H1 (cell line): ENCODE measurements at regions not wholly inside any gene's neighbourhood (a gene's known extent, or its start where the extent isn't known, plus 50 kb on each side); places are given as distances from the start of the nearest gene placed in this dataset.
A peak's percentile ranks its signal among the peaks of the same experiment; 100 is the strongest.

Experiments used
- CTCF ChIA-PET: fragments of 300-600 bp; sonication (Branson Sonifier 250); formaldehyde crosslinking; loops from one replicate; lab custom pipeline; 2021; ENCODE audit not compliant: partially characterized antibody; lab: Charles Lee
- POLR2A ChIA-PET: fragments of 300-600 bp; sonication (Branson Sonifier 250); formaldehyde crosslinking; loops from one replicate; lab custom pipeline; 2021; ENCODE audit warnings: inconsistent platforms; ENCODE audit not compliant: partially characterized antibody; lab: Charles Lee
- DNase-seq, 2 experiments: peaks; one replicate each; pipeline versions ENCODE4 v3.0.0 to v3.0.0-alpha.2; 2010 to 2022; ENCODE audit warnings: low spot score in 2 of 2, low read depth in 1 of 2, mixed read lengths in 1 of 2
- FAIRE-seq: peaks from 2 replicates; lab custom pipeline; 2011; peaks lifted over from hg19 to GRCh38; lab: Jason Lieb, UNC
- H2AFZ ChIP-seq: 2 replicates; pipeline ENCODE4 v1.8.1; 2012; ENCODE audit warnings: low read length, inconsistent platforms
- H2AK5ac ChIP-seq: 2 replicates; pipeline ENCODE4 v1.6.1; 2013; ENCODE audit warnings: low read depth, low read length
- H2BK120ac ChIP-seq: replicated peaks from 2 replicates; pipeline ENCODE3; 2013; ENCODE audit warnings: low read depth, low read length, inconsistent platforms
- H2BK12ac ChIP-seq: 2 replicates; pipeline ENCODE4 v1.6.1; 2013; ENCODE audit warnings: low read depth, low read length
- H2BK15ac ChIP-seq: 2 replicates; pipeline ENCODE4 v1.6.1; 2013; ENCODE audit warnings: low read length
- H2BK20ac ChIP-seq: 2 replicates; pipeline ENCODE4 v1.6.1; 2013; ENCODE audit warnings: low read length
- H2BK5ac ChIP-seq: 2 replicates; pipeline ENCODE4 v1.6.1; 2013; ENCODE audit warnings: low read depth, low read length
- H3K14ac ChIP-seq: 2 replicates; pipeline ENCODE4 v1.6.1; 2013; ENCODE audit warnings: inconsistent platforms; ENCODE audit not compliant: insufficient read length
- H3K18ac ChIP-seq: 2 replicates; pipeline ENCODE4 v1.6.1; 2013; ENCODE audit warnings: low read length; ENCODE audit errors: extremely low read depth
- H3K23ac ChIP-seq: 2 replicates; pipeline ENCODE4 v1.6.1; 2013; ENCODE audit warnings: inconsistent platforms; ENCODE audit not compliant: insufficient read length
- H3K23me2 ChIP-seq: 2 replicates; pipeline ENCODE4 v1.6.1; 2013; ENCODE audit warnings: low read depth, low read length
- H3K27ac ChIP-seq: 2 replicates; pipeline ENCODE4 v1.6.1; 2011; ENCODE audit warnings: low read depth, low read length, inconsistent platforms
- H3K27me3 ChIP-seq, 4 experiments: replicated peaks in 1 of 4; 1 replicate in 1 of 4; 2 replicates in 3 of 4; pipeline versions ENCODE4 v1.6.1 to v1.8.1; 2011 to 2013; ENCODE audit warnings: low read length in 3 of 4, mild to moderate bottlenecking in 3 of 4, inconsistent platforms in 2 of 4, mixed read lengths in 2 of 4, moderate library complexity in 1 of 4; ENCODE audit not compliant: control insufficient read depth in 3 of 4, insufficient read depth in 3 of 4; ENCODE audit errors: extremely low read depth in 1 of 4
- H3K36me3 ChIP-seq, 4 experiments: 2 replicates each; pipeline versions ENCODE4 v1.6.1 to v1.8.1; 2011 to 2013; ENCODE audit warnings: mild to moderate bottlenecking in 4 of 4, low read length in 3 of 4, moderate library complexity in 2 of 4, control low read depth in 1 of 4, inconsistent platforms in 1 of 4; ENCODE audit not compliant: insufficient read depth in 4 of 4, control insufficient read depth in 2 of 4
- H3K4ac ChIP-seq: replicated peaks from 2 replicates; pipeline ENCODE3; 2013; ENCODE audit warnings: low read length, low read depth, mixed read lengths, inconsistent platforms; ENCODE audit not compliant: insufficient read length
- H3K4me1 ChIP-seq, 4 experiments: replicated peaks in 1 of 4; 1 replicate in 1 of 4; 2 replicates in 3 of 4; pipeline versions ENCODE4 v1.6.1 to v1.8.1; 2011 to 2013; ENCODE audit warnings: low read length in 3 of 4, inconsistent platforms in 2 of 4, mixed read lengths in 1 of 4; ENCODE audit not compliant: insufficient read depth in 4 of 4, control insufficient read depth in 3 of 4
- H3K4me2 ChIP-seq, 2 experiments: 2 replicates each; pipeline versions ENCODE4 v1.6.1 to v1.8.1; 2011 to 2013; ENCODE audit warnings: low read depth in 2 of 2, low read length in 2 of 2, control low read depth in 1 of 2, inconsistent platforms in 1 of 2, mild to moderate bottlenecking in 1 of 2; ENCODE audit not compliant: insufficient read depth in 1 of 2
- H3K4me3 ChIP-seq, 4 experiments: fragments of 200-600, 300-600 bp in 1 of 4; sonication (generic), shearing (Covaris generic), sonication (Bioruptor Twin) in 1 of 4; 2 replicates each; pipeline versions ENCODE4 v1.5.1 to v1.8.1; 2011 to 2016; ENCODE audit warnings: low read length in 4 of 4, low read depth in 3 of 4, control low read depth in 2 of 4, inconsistent platforms in 2 of 4, mild to moderate bottlenecking in 2 of 4, mixed read lengths in 1 of 4, moderate library complexity in 1 of 4; ENCODE audit not compliant: insufficient read depth in 2 of 4; ENCODE audit errors: extremely low read depth in 1 of 4
- H3K56ac ChIP-seq: replicated peaks from 2 replicates; pipeline ENCODE3; 2013; ENCODE audit warnings: low read depth, mild to moderate bottlenecking, mixed read lengths, low read length, inconsistent platforms; ENCODE audit not compliant: insufficient read length
- H3K79me1 ChIP-seq: 2 replicates; pipeline ENCODE4 v1.6.1; 2013; ENCODE audit warnings: low read depth, low read length, control low read depth
- H3K79me2 ChIP-seq, 2 experiments: 2 replicates each; pipeline versions ENCODE4 v1.6.1 to v1.8.1; 2012 to 2013; ENCODE audit warnings: low read length in 2 of 2, mild to moderate bottlenecking in 2 of 2, inconsistent platforms in 1 of 2; ENCODE audit not compliant: insufficient read depth in 2 of 2, control insufficient read depth in 1 of 2
- H3K9ac ChIP-seq, 4 experiments: replicated peaks in 1 of 4; 1 replicate in 1 of 4; 2 replicates in 3 of 4; pipeline versions ENCODE4 v1.6.1 to v1.8.1; 2011 to 2013; ENCODE audit warnings: low read depth in 3 of 4, low read length in 3 of 4, control low read depth in 2 of 4, mild to moderate bottlenecking in 2 of 4, moderate library complexity in 2 of 4, inconsistent platforms in 1 of 4; ENCODE audit errors: extremely low read depth in 1 of 4
- H3K9me3 ChIP-seq, 2 experiments: 2 replicates each; pipeline versions ENCODE4 v1.6.1 to v1.8.1; 2012 to 2013; ENCODE audit warnings: mild to moderate bottlenecking in 2 of 2, moderate library complexity in 2 of 2, control low read depth in 1 of 2, inconsistent platforms in 1 of 2, low read depth in 1 of 2, low read length in 1 of 2, mixed read lengths in 1 of 2; ENCODE audit not compliant: insufficient read depth in 2 of 2
- H4K20me1 ChIP-seq, 2 experiments: replicated peaks in 1 of 2; 2 replicates each; pipeline versions ENCODE3 to v1.8.1; 2011 to 2013; ENCODE audit warnings: inconsistent platforms in 2 of 2, low read length in 2 of 2, mild to moderate bottlenecking in 1 of 2; ENCODE audit not compliant: insufficient read depth in 2 of 2, control insufficient read depth in 1 of 2
- H4K5ac ChIP-seq: 2 replicates; pipeline ENCODE4 v1.6.1; 2013; ENCODE audit warnings: low read length, low read depth, mixed read lengths, inconsistent platforms; ENCODE audit not compliant: insufficient read length
- H4K8ac ChIP-seq: 2 replicates; pipeline ENCODE4 v1.8.0; 2013; ENCODE audit warnings: mild to moderate bottlenecking, moderate library complexity, low read length, inconsistent platforms; ENCODE audit not compliant: insufficient read depth; ENCODE audit errors: extremely low read depth
- H4K91ac ChIP-seq: replicated peaks from 2 replicates; pipeline ENCODE3; 2013; ENCODE audit warnings: low read length, mixed read lengths, inconsistent platforms; ENCODE audit not compliant: insufficient read length
- USF2 ChIP-seq: IDR thresholded peaks from 2 replicates; pipeline ENCODE4 v1.6.1; 2011; ENCODE audit warnings: low read length, improper control_type of control experiment
- WGBS, 2 experiments: shearing (Covaris generic) in 1 of 2; methylation state at CpG; one replicate each; pipeline versions ENCODE4 v1.1.6 to v1.1.7; 2013 to 2015; ENCODE audit warnings: low lambda C conversion rate in 2 of 2, mixed read lengths in 2 of 2, inconsistent platforms in 1 of 2, low coverage in 1 of 2, missing lambda C conversion rate in 1 of 2; ENCODE audit not compliant: insufficient replicate concordance in 2 of 2, insufficient coverage in 1 of 2, insufficient read length in 1 of 2; ENCODE audit errors: extremely low coverage in 1 of 2, missing lambda C conversion rate in 1 of 2; 5-methylcytosine and 5-hydroxymethylcytosine counted together

- Histone ChIP-seq H2BK15ac (no peak overlapping the region), H2AK5ac (peak overlapping the region; percentile 17), H2BK5ac (no peak overlapping the region), H3K18ac (no peak overlapping the region), H3K4me3 (no peak overlapping the region), H3K4me2 (no peak overlapping the region), H3K79me2 (no peaks in the 10 kb centered on the region), H3K4me1 (peaks cover 0 to 11% (median 5%) of the 10 kb centered on the region in 4 experiments; a peak in 4 of 7 replicates), H3K4ac (no peak overlapping the region), H3K23ac (no peak overlapping the region), H4K20me1 (peaks cover 0 to 2% of the 10 kb centered on the region in 2 experiments), H3K9ac (no peak overlapping the region), H3K27ac (no peak overlapping the region), H3K56ac (no peak overlapping the region), H2BK120ac (no peak overlapping the region), H4K8ac (no peak overlapping the region), H4K5ac (no peak overlapping the region), H4K91ac (no peak overlapping the region), H3K14ac (no peak overlapping the region), H3K79me1 (no peaks in the 10 kb centered on the region), H2AFZ (no peak overlapping the region), H3K27me3 (peaks cover 0 to 7% (median 3%) of the 10 kb centered on the region in 4 experiments; a peak in 4 of 7 replicates), H2BK20ac (peak overlapping the region; percentile 3; the same call in 1 of the 2 replicates), H2BK12ac (no peak overlapping the region; the same call in 1 of the 2 replicates), H3K9me3 (no peaks in the 10 kb centered on the region), H3K23me2 (no peaks in the 10 kb centered on the region), H3K36me3 (no peaks in the 10 kb centered on the region)
- POLR2A ChIA-PET: no interaction called here
- 81% methylated on average over 3 of the region's 4 CpGs; no CpG with 5 or more reads in 1 of the 2 experiments for WGBS, 2 experiments
- CTCF ChIA-PET: interaction anchor here (1.7 to 3.3 kb wide), 3 partner anchors 12 to 437 kb away, joined by 3 to 12 read pairs (median 5); no protein-coding TSS in a partner anchor
- FAIRE-seq (no peak), DNase-seq (no peak)
- no peak for TF ChIP-seq USF2
These were observed 557.9 kb upstream of the CADM1 start for GRCh38 chr11:116062129-116062489.
